GM04503 (cell line): ENCODE measurements at regions not wholly inside any gene's neighbourhood (a gene's known extent, or its start where the extent isn't known, plus 50 kb on each side); places are given as distances from the start of the nearest gene placed in this dataset.
"Not testable (repeated sequence)": the region's sequence is repeated elsewhere in the genome, so short reads cannot be mapped to it uniquely, and the experiment has no call there.

Source experiments
- DNase-seq: peaks from one replicate; pipeline ENCODE4 v3.0.0-alpha.2; 2012; ENCODE audit warnings: low read depth

GRCh38 chr3:165521131-165521871 lies 315.9 kb downstream of the BCHE start:
- DNase-seq, result no peak

DNA sequence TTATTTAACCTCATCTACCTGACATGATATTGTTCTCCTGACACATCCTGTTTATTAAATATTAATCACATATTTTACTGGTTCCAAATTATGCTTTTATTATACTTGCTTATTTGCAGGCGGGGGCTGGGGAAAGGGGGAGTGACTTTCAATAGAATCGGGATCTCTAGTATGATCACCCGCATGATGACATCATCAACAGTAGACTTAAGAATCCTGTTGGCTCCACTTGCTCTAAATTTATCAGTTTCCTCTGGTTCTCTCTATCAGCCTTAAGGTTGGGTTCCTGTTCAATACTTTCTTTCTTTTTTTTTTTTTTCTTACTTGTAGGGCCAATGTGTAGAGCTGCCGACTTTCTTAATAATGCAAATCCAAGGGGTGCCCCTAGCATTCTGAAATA lies 317.5 kb downstream of the BCHE start:
- DNase-seq, result no peak

DNA sequence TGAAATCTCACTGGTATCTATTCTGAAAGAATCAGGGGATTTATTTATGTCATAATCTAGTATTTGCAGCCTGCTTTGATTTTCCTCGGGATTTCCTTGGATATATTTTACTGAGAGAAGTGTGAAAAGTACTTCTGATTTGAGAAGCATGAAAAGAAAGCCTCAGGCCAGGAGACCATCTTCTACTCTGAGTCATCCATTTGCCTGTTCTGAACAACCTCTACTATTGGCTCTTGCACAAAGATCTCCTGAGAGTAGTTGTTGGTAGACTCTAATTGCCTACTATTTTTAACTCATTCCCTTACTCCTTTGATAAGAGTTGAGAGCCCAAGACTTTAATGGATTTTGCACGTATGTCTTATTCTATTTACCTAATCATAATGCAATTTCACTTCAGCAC lies 318.9 kb downstream of the BCHE start:
- no peak for DNase-seq

GRCh38 chr3:165513715-165514701 lies 317.8 kb upstream of the SLITRK3 start:
- DNase-seq, result no peak

DNA sequence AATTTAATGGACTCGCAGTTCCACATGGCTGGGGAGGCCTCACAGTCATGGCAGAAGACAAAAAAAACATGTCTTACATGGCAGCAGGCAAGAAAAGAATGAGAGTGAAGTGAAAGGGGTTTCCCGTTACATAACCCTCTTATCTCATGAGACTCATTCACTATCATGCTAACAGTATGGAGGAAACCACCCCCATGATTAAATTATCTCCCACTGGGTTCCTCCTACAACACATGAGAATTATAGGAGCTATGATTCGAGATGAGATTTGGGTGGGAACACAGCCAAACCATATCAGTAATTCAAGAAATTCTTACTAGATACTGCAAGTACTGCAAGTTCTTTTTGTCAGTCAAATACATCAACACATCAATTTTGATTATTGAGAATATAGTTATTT lies 311.4 kb upstream of the SLITRK3 start:
- DNase-seq, result no peak

GRCh38 chr3:165507060-165507459 lies 310.9 kb upstream of the SLITRK3 start:
- DNase-seq, result no peak

GRCh38 chr3:165505657-165506056 lies 309.5 kb upstream of the SLITRK3 start:
- no peak for DNase-seq

GRCh38 chr3:165504554-165504953 lies 308.4 kb upstream of the SLITRK3 start:
- no peak for DNase-seq

DNA sequence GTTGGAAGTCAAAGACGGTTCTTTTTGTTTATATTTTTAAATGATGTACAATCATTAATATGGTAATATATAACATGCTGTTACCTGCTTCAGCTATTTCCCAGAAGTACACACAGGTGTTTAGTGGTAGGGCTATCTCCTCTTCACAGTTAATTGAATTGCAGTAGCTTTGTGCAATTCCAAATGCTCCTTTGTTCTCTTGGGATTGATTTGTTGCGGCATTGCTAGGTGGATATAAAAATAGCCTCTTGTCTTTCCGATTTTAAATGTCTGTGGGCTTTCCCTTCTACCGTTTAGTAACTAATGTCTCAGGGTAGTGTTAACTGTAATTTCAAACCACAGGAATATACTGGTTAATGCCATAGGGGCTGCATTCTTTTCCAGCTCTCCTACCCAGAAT lies 307.6 kb upstream of the SLITRK3 start:
- DNase-seq, result no peak

DNA sequence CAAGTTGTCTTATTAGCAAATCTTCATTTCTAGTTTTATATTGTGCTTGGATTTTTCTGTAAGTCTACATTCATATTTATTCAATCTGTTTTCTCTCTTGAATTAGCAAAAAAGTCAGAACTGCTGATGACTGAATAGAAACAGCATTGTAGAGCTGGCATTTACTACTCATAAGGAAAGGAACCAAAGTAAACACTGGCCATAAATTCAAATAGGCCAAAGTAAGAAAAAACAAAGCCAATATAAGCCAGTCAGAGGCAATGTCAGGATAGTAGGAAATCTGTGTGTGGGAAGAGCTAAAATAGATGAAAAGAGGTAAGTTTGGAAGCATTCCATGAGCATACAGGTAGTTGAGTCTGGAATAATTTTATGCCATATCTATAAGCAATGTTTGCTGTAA lies 307.2 kb upstream of the SLITRK3 start:
- no peak for DNase-seq

DNA sequence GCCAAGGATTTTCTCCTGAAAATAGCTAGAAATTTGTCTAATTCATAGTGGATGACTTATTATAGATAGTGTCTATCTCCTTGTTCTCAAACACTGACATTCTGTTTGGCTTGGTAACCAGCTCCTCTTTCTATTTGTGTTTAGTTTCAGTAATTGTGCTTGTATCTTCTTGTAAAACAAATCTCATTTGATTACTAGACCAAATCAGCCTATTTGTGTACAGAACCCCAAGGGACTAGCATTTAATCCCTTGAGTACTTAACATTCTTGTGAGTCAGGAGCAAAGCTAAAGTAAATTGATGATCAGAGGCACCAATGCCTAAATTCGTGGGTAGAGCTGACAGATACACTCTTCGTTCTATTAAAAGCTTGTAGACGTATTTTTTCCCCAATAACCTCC lies 306.5 kb upstream of the SLITRK3 start:
- DNase-seq, result no peak

DNA sequence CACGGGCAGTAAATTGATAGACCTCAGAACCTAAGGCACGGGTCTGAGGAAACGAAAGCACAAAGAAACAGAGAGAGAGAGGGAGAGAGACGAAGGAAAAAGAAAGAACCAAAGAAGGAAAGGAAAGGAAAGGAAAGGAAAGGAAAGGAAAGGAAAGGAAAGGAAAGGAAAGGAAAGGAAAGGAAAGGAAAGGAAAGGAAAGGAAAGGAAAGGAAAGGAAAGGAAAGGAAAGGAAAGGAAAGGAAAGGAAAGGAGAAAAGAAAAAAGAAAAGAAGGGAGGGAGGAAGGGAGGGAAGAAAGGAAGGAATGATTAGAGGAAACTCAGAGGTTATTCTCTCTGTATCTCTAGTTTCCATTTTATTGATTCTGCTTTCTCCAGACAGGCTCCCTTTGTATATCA lies 302.6 kb upstream of the SLITRK3 start:
- DNase-seq, result not testable (repeated sequence)

DNA sequence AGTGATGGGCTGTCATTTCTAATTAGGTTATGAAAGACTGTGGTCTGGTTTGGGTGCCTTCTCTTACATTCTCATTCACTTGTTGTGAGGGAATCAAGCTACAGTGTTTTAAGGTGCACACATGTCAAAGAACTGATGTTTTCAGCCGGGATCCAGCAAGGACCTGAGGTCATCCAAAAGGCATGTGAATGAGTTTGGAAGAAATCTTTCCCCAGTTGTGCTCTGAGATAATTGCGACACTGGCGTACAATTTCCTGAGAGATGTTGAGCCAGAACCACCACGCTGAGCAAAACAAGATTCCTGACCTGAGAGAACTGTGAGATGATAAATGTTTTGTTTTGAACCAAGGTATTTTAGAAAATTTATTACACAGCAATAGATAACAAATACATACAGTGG lies 295.3 kb upstream of the SLITRK3 start:
- no peak for DNase-seq

- DNase-seq, result no peak
Measured at GRCh38 chr3:165476399-165477060, 280.3 kb upstream of the SLITRK3 start.

GRCh38 chr3:165466856-165467255 lies 270.7 kb upstream of the SLITRK3 start:
- DNase-seq, result no peak

DNA sequence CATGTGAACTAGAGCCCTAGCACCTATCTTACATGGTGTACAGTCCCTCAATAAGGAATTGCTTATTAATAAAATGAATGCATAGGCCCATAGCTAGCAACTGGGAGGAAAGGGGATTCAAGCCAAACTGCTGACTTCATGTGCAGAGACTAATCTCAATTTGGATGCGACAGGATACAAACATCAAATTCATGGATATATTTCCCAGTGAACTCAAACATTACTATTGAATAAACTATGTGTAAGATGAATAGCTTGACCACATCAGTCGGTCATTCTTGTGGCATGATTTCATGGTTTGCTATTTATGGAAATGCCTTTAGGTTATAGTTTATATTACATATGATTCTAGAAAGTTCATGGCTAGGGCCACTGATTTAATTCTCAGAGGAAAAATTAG lies 268.6 kb upstream of the SLITRK3 start:
- no peak for DNase-seq

DNA sequence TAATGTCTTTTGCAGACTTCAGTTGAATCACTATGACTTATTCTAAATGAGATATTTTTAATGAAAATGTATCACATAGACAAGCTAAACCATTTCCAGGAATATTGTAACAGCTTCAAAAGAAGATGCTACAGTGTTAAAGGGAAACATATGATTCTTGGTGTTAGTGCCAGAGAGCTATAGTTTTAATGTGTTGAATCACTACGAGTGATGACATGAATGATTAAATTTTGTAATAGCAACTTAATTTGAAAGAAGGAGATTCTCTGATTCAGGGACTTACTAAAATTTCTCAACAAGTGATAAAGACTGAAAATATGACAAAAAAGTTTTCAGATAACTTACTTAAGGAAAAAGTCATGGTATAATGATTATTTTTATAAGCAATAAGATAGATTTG lies 267.3 kb upstream of the SLITRK3 start:
- DNase-seq, result no peak

GRCh38 chr3:165462636-165463334 lies 266.6 kb upstream of the SLITRK3 start:
- no peak for DNase-seq

GRCh38 chr3:165459924-165460835 lies 264.0 kb upstream of the SLITRK3 start:
- DNase-seq, result no peak

DNA sequence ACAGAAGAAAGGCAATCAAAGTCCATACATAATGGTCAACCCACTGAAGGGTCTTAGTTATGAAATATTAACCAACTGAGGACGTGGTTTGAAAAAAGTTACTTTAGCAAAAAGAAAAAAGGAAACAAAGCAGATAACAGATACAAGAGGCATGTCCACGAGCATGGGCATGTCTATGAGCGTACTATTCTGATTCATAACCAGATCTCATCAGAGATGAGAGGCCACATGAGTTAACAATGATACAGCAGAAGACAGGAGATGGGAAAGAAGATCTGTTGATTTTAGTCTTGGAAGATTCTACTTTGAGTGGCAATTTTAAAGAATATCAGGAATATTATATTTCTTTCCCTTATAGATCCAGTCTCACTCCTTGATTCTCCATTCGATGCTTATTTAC lies 262.9 kb upstream of the SLITRK3 start:
- no peak for DNase-seq

DNA sequence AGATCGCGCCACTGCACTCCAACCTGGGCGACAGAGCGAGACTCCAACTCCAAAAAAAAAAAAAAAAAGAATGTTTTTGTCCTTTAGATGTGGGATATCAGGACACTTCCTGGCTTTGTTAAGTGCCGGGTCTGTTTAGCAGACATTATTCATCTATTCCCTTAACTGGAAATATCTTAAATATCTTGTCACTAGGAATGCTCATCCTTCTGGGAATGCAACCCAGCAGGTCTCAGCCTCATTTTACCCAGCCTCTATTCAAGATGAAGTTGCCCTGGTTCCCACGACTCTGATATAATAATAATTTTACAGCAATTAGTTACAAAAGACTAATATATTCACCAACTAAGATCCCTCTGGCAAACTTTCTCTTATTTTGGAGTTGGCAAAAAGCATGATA lies 260.9 kb upstream of the SLITRK3 start:
- DNase-seq, result no peak
